Nephron progenitor cell (in vitro differentiated cells): ENCODE measurements at regions not wholly inside any gene's neighbourhood (a gene's known extent, or its start where the extent isn't known, plus 50 kb on each side); places are given as distances from the start of the nearest gene placed in this dataset.

Source experiments
- DNase-seq: peaks from one replicate; pipeline ENCODE4 v3.0.0; 2021
- H3K27ac Mint-ChIP-seq: 2 replicates; pipeline ENCODE4 v1.8.0; 2021; ENCODE audit warnings: mild to moderate bottlenecking, moderate library complexity, mixed read lengths
- H3K27me3 Mint-ChIP-seq: 2 replicates; pipeline ENCODE4 v1.8.0; 2021; ENCODE audit warnings: mild to moderate bottlenecking, low read depth, mixed read lengths; ENCODE audit not compliant: poor library complexity
- H3K36me3 Mint-ChIP-seq: 2 replicates; pipeline ENCODE4 v1.8.0; 2021; ENCODE audit warnings: low read depth, mixed read lengths
- H3K4me1 Mint-ChIP-seq: 2 replicates; pipeline ENCODE4 v1.8.0; 2021; ENCODE audit warnings: mixed read lengths
- H3K4me3 Mint-ChIP-seq: 2 replicates; pipeline ENCODE4 v1.8.0; 2021; ENCODE audit warnings: mild to moderate bottlenecking, moderate library complexity, mixed read lengths
- H3K9me3 Mint-ChIP-seq: 2 replicates; pipeline ENCODE4 v1.8.0; 2021; ENCODE audit warnings: mild to moderate bottlenecking, moderate library complexity, mixed read lengths
- CTCF ChIP-seq: fragments of 200-600 bp; sonication (generic); IDR thresholded peaks from 2 replicates; pipeline ENCODE4 v1.5.0; 2021; ENCODE audit warnings: antibody characterized with exemption

- DNase-seq = no peak
- H3K4me1 Mint-ChIP-seq = no peaks in the 10 kb centered on the region
- H3K9me3 Mint-ChIP-seq = no peaks in the 10 kb centered on the region
- TF ChIP-seq CTCF = no peak
- H3K4me3 Mint-ChIP-seq = no peak overlapping the region
- no peaks in the 10 kb centered on the region for H3K36me3 Mint-ChIP-seq
- H3K27me3 Mint-ChIP-seq = peaks cover 6% of the 10 kb centered on the region
- no peak overlapping the region for H3K27ac Mint-ChIP-seq
These were observed 135.4 kb upstream of the MDM1 start for GRCh38 chr12:68467514-68467913.

GRCh38 chr12:68468036-68468435 is 135.9 kb upstream of the MDM1 start:
- Mint-ChIP-seq H3K4me1 (no peaks in the 10 kb centered on the region), H3K36me3 (no peaks in the 10 kb centered on the region), H3K27ac (no peak overlapping the region), H3K9me3 (no peaks in the 10 kb centered on the region), H3K4me3 (no peak overlapping the region), H3K27me3 (peaks cover 6% of the 10 kb centered on the region)
- no peak for DNase-seq
- no peak for TF ChIP-seq CTCF

- no peak overlapping the region for H3K4me3 Mint-ChIP-seq
- no peak for TF ChIP-seq CTCF
- peaks cover 6% of the 10 kb centered on the region for H3K27me3 Mint-ChIP-seq
- no peaks in the 10 kb centered on the region for H3K9me3 Mint-ChIP-seq
- no peak for DNase-seq
- H3K36me3 Mint-ChIP-seq = no peaks in the 10 kb centered on the region
- no peaks in the 10 kb centered on the region for H3K4me1 Mint-ChIP-seq
- H3K27ac Mint-ChIP-seq = no peak overlapping the region
These were observed 137.0 kb upstream of the MDM1 start for GRCh38 chr12:68469113-68469512.

- Mint-ChIP-seq H3K27me3 (peaks cover 6% of the 10 kb centered on the region), H3K4me3 (no peak overlapping the region), H3K9me3 (no peaks in the 10 kb centered on the region), H3K27ac (no peak overlapping the region), H3K36me3 (no peaks in the 10 kb centered on the region), H3K4me1 (no peaks in the 10 kb centered on the region)
- TF ChIP-seq CTCF = no peak
- no peak for DNase-seq
These were observed 138.6 kb upstream of the MDM1 start for GRCh38 chr12:68470664-68471328.

GRCh38 chr12:68474467-68475204 is 136.1 kb upstream of the RAP1B start:
- DNase-seq = no peak
- no peaks in the 10 kb centered on the region for H3K9me3 Mint-ChIP-seq
- H3K4me3 Mint-ChIP-seq = no peak overlapping the region
- H3K27me3 Mint-ChIP-seq = peaks cover 5% of the 10 kb centered on the region
- H3K36me3 Mint-ChIP-seq = no peaks in the 10 kb centered on the region
- no peaks in the 10 kb centered on the region for H3K4me1 Mint-ChIP-seq
- H3K27ac Mint-ChIP-seq = no peak overlapping the region
- no peak for TF ChIP-seq CTCF

- no peak for TF ChIP-seq CTCF
- Mint-ChIP-seq H3K27me3 (peaks cover 5% of the 10 kb centered on the region), H3K4me3 (no peak overlapping the region), H3K36me3 (no peaks in the 10 kb centered on the region), H3K27ac (no peak overlapping the region), H3K9me3 (no peaks in the 10 kb centered on the region), H3K4me1 (no peaks in the 10 kb centered on the region)
- DNase-seq = no peak
These were observed 133.9 kb upstream of the RAP1B start for GRCh38 chr12:68476794-68477193.
